Choroid plexus epithelial cell (primary cell): ENCODE measurements at regions not wholly inside any gene's neighbourhood (a gene's known extent, or its start where the extent isn't known, plus 50 kb on each side); places are given as distances from the start of the nearest gene placed in this dataset.

Source experiments
- DNase-seq: peaks from one replicate; pipeline ENCODE4 v3.0.0-alpha.2; 2010; ENCODE audit warnings: low read depth
- H3K4me3 ChIP-seq: 2 replicates; pipeline ENCODE4 v1.5.1; 2011; ENCODE audit warnings: low read depth, mild to moderate bottlenecking, control low read depth, low read length, moderate library complexity
- TF ChIP-seq, protein P1 (sequence below): conservative IDR thresholded peaks from 2 replicates; pipeline ENCODE4 v1.5.1; 2011; ENCODE audit warnings: low read depth, mild to moderate bottlenecking, control low read depth, inconsistent platforms, low read length, moderate library complexity

DNA sequence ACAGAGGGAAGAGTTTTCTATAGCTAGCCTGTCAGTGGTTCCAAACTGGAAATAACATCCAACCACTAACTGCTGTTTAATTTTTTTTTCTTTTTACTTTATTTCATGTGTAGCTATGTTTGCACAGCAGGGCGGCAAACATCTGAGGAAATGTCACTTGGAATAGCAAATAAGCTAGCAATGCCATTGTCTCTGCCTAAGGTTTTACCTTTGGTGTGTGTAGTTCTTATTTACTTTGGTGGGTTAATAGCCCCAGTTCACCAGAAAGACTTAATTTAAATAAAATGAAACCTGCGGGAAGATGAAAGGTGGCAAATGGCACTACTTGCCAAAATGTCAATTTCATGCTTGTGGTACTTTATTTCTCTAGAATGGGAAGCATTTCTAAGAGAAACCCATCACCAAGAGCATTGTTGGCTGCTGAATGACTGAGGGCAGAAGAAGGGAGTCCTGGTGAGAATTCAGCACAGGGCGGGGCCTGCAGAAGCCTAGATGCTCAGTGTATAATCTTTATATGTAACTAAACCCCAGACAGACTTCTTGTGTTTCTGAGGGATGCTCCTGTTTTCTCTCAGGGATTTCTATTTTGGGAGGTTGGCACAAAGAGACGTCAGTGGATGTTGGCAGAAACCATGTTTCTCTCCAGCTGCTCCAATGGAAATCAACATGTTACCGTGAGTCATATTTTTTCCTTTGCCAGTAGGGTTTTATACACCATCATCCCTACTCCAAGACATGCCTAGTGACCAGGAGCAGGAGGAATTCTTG is 300.4 kb upstream of the NT5C1B start:
- TF ChIP-seq, protein P1, sequence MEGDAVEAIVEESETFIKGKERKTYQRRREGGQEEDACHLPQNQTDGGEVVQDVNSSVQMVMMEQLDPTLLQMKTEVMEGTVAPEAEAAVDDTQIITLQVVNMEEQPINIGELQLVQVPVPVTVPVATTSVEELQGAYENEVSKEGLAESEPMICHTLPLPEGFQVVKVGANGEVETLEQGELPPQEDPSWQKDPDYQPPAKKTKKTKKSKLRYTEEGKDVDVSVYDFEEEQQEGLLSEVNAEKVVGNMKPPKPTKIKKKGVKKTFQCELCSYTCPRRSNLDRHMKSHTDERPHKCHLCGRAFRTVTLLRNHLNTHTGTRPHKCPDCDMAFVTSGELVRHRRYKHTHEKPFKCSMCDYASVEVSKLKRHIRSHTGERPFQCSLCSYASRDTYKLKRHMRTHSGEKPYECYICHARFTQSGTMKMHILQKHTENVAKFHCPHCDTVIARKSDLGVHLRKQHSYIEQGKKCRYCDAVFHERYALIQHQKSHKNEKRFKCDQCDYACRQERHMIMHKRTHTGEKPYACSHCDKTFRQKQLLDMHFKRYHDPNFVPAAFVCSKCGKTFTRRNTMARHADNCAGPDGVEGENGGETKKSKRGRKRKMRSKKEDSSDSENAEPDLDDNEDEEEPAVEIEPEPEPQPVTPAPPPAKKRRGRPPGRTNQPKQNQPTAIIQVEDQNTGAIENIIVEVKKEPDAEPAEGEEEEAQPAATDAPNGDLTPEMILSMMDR, result no peak
- no peak for DNase-seq
- H3K4me3 ChIP-seq, result no peak overlapping the region

GRCh38 chr2:18885457-18885856 is 296.1 kb upstream of the NT5C1B start:
- H3K4me3 ChIP-seq, result no peak overlapping the region
- TF ChIP-seq, protein P1, result no peak
- DNase-seq, result no peak

DNA sequence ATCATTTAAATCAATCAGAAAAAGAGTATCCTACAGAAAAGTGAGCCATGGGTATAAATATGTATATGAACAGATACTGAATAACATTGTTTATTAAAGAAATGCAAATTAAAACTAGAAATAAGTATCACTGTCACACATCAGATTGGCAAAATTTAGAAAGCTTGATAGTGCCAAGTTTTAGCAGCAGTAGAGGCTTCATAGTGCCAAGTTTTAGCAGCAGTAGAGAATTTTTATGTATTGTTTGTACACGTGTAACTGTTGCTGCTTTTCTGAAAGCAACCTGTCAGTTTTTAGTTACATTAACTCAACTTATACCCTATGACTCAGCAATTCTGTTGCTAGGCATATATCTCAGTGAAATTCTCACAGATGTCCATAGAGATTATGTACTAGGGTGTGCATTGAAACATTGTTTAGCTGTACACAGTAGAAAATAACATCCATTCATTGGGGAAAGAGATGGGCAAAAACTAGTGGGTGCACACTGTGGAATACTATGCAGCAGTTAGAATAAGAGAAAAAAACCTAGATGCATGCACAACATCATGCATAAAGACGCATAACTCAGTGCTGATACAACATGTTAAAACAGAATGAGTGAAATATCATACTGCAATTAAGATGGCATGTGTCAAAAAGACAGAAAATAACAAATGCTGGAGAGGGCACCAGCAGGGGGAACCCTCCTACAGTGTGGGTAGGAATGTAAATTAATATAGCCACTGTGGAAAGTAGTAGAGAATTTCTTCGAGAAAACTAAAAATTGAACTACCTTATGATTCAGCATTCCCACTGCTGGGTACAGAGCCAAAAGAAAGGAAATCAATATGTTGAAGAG is 294.5 kb upstream of the NT5C1B start:
- TF ChIP-seq, protein P1, result peak; percentile 65
- DNase-seq, result peak; percentile 55
- H3K4me3 ChIP-seq, result no peak overlapping the region

DNA sequence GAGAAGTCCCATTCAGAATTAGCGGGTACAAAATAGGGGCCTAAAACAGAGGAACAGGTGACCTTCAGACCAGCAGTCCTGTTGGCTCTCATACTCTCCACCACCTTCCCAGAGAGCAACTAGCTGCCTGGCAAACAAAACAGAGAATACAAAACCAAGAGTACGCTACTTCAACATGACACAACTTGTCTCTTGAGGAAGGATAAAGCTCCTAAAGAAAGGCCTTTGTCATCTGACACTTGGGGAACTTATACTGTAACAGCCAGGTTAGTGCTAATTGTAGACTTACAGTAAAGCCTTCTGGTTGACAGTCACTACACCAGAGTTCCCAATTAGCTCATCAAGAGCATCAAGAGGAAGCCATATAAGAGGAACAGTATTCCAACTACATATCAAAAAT is 282.1 kb upstream of the NT5C1B start:
- no peak overlapping the region for H3K4me3 ChIP-seq
- TF ChIP-seq, protein P1, result no peak
- no peak for DNase-seq

GRCh38 chr2:18870307-18870706 is 280.9 kb upstream of the NT5C1B start:
- DNase-seq, result no peak
- no peak overlapping the region for H3K4me3 ChIP-seq
- TF ChIP-seq, protein P1, result no peak

GRCh38 chr2:18861951-18862350 is 272.6 kb upstream of the NT5C1B start:
- peak; percentile 22 for DNase-seq
- TF ChIP-seq, protein P1, result no peak
- no peak overlapping the region for H3K4me3 ChIP-seq
